CD4-positive, alpha-beta memory T cell (primary cell): ENCODE measurements at regions not wholly inside any gene's neighbourhood (a gene's known extent, or its start where the extent isn't known, plus 50 kb on each side); places are given as distances from the start of the nearest gene placed in this dataset.

Source experiments
- CTCF ChIA-PET: fragments of 350-600 bp; sonication (Branson Sonifier 250); formaldehyde crosslinking; loops from one replicate; lab custom pipeline; 2021; ENCODE audit warnings: inconsistent platforms; ENCODE audit not compliant: partially characterized antibody; lab: Charles Lee
- POLR2A ChIA-PET: fragments of 350-600 bp; sonication (Branson Sonifier 250); formaldehyde crosslinking; loops from one replicate; lab custom pipeline; 2021; ENCODE audit not compliant: partially characterized antibody; lab: Charles Lee
- DNase-seq, 5 donors: peaks; one replicate each; pipeline versions ENCODE4 v3.0.0 to v3.0.0-alpha.2; 2020 to 2022; ENCODE audit warnings: mixed read lengths in 1 of 5
- H3K27ac ChIP-seq: one replicate; pipeline ENCODE4 v1.7.0; 2013; ENCODE audit warnings: low read depth, low read length
- H3K27me3 ChIP-seq: 2 replicates; pipeline ENCODE4 v1.7.0; 2013; ENCODE audit warnings: mild to moderate bottlenecking, low read length, moderate library complexity; ENCODE audit not compliant: insufficient read depth
- H3K36me3 ChIP-seq: 2 replicates; pipeline ENCODE4 v1.7.0; 2013; ENCODE audit warnings: mild to moderate bottlenecking, low read length, moderate library complexity; ENCODE audit not compliant: insufficient read depth
- H3K4me1 ChIP-seq: 2 replicates; pipeline ENCODE4 v1.7.0; 2013; ENCODE audit warnings: mild to moderate bottlenecking, low read length, moderate library complexity; ENCODE audit not compliant: insufficient read depth
- H3K4me3 ChIP-seq, 2 donors: one replicate each; pipeline ENCODE4 v1.7.0; 2013; ENCODE audit warnings: low read length in 2 of 2, mild to moderate bottlenecking in 1 of 2
- H3K9me3 ChIP-seq, 2 donors: one replicate each; pipeline ENCODE4 v1.7.0; 2013; ENCODE audit warnings: low read length in 2 of 2, control low read depth in 1 of 2; ENCODE audit not compliant: control insufficient read depth in 1 of 2
- H3K27ac Mint-ChIP-seq, 7 donors: one replicate each; pipeline ENCODE4 v1.8.0; 2020 to 2021; ENCODE audit warnings: mixed read lengths in 7 of 7, mild to moderate bottlenecking in 6 of 7, inconsistent platforms in 3 of 7, moderate library complexity in 3 of 7
- H3K27me3 Mint-ChIP-seq, 2 donors: one replicate each; pipeline ENCODE4 v1.8.0; 2020 to 2021; ENCODE audit warnings: mixed read lengths in 2 of 2
- H3K36me3 Mint-ChIP-seq, 2 donors: one replicate each; pipeline ENCODE4 v1.8.0; 2020 to 2021; ENCODE audit warnings: mixed read lengths in 2 of 2, inconsistent platforms in 1 of 2, mild to moderate bottlenecking in 1 of 2
- H3K4me1 Mint-ChIP-seq, 4 donors: one replicate each; pipeline ENCODE4 v1.8.0; 2020 to 2021; ENCODE audit warnings: mixed read lengths in 4 of 4, mild to moderate bottlenecking in 1 of 4
- H3K4me3 Mint-ChIP-seq, 8 donors: one replicate each; pipeline ENCODE4 v1.8.0; 2020 to 2021; ENCODE audit warnings: mixed read lengths in 8 of 8, mild to moderate bottlenecking in 7 of 8, moderate library complexity in 6 of 8, inconsistent platforms in 3 of 8
- H3K9me3 Mint-ChIP-seq, 8 donors: one replicate each; pipeline ENCODE4 v1.8.0; 2020 to 2021; ENCODE audit warnings: mixed read lengths in 8 of 8, mild to moderate bottlenecking in 5 of 8, inconsistent platforms in 3 of 8, moderate library complexity in 1 of 8
- intact Hi-C: fragments of 100-400 bp; cut with micrococcal nuclease; formaldehyde crosslinking; loops from one replicate; pipeline ENCODE4 v1.15.1; 2023

DNA sequence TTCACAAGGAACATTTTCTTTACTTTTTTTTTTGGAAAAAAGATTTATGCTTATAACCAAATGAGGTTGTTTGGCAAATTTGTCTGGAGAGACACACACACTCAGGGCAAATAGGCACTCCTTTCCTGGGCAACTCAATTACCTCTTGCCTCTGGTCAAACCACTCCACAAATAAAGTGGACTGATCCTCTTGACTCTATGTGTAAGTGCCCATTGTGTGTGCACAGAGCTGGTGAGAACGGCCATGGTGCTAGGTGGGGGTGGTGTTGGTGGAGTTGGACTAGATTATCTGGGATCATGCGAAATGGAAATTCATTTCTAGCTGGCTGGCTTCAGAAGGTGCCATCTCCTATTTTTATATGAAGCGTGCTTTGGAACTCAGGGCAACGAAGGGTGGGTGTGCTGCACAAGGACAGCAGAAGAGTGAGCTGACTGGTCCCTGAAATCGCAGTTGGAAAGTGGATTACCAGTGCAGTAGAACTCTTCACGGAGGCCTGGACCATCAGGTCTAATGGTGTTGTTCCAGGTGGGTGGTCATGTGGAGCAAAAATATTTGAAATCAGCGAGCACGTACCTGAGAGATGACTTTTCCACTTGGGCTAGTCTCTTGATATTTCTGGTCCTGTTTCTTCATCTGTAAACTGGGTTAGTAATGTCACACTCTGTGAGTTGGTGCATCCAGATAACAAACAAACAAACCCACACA, 149.9 kb downstream of the RPIA start:
- Mint-ChIP-seq H3K4me1 (no peaks in the 10 kb centered on the region), H3K36me3 (no peaks in the 10 kb centered on the region), H3K9me3 (no peaks in the 10 kb centered on the region), H3K4me3 (no peak overlapping the region), H3K27me3 (peaks cover 11 to 18% of the 10 kb centered on the region in 2 donors), H3K27ac (no peak overlapping the region)
- DNase-seq = no peak
- Histone ChIP-seq H3K27ac (no peak overlapping the region), H3K36me3 (no peaks in the 10 kb centered on the region), H3K4me1 (no peaks in the 10 kb centered on the region), H3K9me3 (no peaks in the 10 kb centered on the region), H3K27me3 (no peaks in the 10 kb centered on the region), H3K4me3 (no peak overlapping the region)
- CTCF ChIA-PET = interaction anchor here (1.1 kb wide), 1 partner anchor 39 kb away, joined by 3 read pairs; no protein-coding TSS in a partner anchor
- intact Hi-C loops = no loop called here
- POLR2A ChIA-PET = no interaction called here

GRCh38 chr2:88842656-88843460, 151.4 kb downstream of the RPIA start:
- Histone ChIP-seq H3K4me3 (no peak overlapping the region), H3K36me3 (no peaks in the 10 kb centered on the region), H3K4me1 (no peaks in the 10 kb centered on the region), H3K27ac (no peak overlapping the region), H3K9me3 (no peaks in the 10 kb centered on the region), H3K27me3 (no peaks in the 10 kb centered on the region)
- Mint-ChIP-seq H3K27ac (no peak overlapping the region), H3K27me3 (peaks cover 17 to 18% of the 10 kb centered on the region in 2 donors), H3K36me3 (no peaks in the 10 kb centered on the region), H3K4me1 (no peaks in the 10 kb centered on the region), H3K9me3 (no peaks in the 10 kb centered on the region), H3K4me3 (no peak overlapping the region)
- ChIA-PET POLR2A (no interaction called here), CTCF (no interaction called here)
- no peak for DNase-seq
- intact Hi-C loops = no loop called here

- H3K4me3 ChIP-seq = no peak overlapping the region
- Mint-ChIP-seq H3K9me3 (no peaks in the 10 kb centered on the region), H3K27ac (no peak overlapping the region), H3K4me1 (no peaks in the 10 kb centered on the region), H3K27me3 (peaks cover 17% of the 10 kb centered on the region in 2 donors), H3K4me3 (no peak overlapping the region), H3K36me3 (no peaks in the 10 kb centered on the region)
- CTCF ChIA-PET = no interaction called here
- intact Hi-C loops = no loop called here
- H3K4me1 ChIP-seq = no peaks in the 10 kb centered on the region
- no peaks in the 10 kb centered on the region for H3K36me3 ChIP-seq
- no peaks in the 10 kb centered on the region for H3K9me3 ChIP-seq
- POLR2A ChIA-PET = no interaction called here
- no peak for DNase-seq
- H3K27ac ChIP-seq = no peak overlapping the region
- no peaks in the 10 kb centered on the region for H3K27me3 ChIP-seq
Measured at GRCh38 chr2:88843651-88844050, 152.2 kb downstream of the RPIA start.

DNA sequence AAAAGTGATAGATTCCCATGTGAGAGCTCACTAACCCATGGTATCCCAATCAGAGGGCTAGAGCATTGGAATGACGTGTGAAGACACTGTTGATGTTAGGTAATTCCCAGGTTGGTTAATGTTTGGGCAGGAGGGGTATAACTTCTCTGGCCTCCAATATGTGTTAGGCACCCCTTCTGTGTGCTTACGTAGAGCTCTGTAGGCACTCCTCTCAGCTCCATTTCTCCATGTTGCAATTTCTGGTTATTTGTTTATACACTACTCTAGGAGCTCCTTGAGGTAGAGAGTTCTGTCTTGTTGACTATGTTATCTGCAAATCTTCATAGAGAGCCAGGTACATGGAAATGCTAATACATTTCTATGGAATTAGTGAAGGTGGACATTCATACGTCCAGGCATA, 153.5 kb downstream of the RPIA start:
- no peak overlapping the region for H3K4me3 Mint-ChIP-seq
- Histone ChIP-seq H3K9me3 (no peaks in the 10 kb centered on the region), H3K4me1 (no peaks in the 10 kb centered on the region), H3K27ac (no peak overlapping the region), H3K36me3 (no peaks in the 10 kb centered on the region), H3K4me3 (no peak overlapping the region), H3K27me3 (no peaks in the 10 kb centered on the region)
- intact Hi-C loops = no loop called here
- ChIA-PET CTCF (interaction anchor here (1.1 kb wide), 1 partner anchor 35 kb away, joined by 3 read pairs; no protein-coding TSS in a partner anchor), POLR2A (no interaction called here)
- no peak overlapping the region for H3K27ac Mint-ChIP-seq
- peaks cover 0 to 2% (median 0%) of the 10 kb centered on the region in 8 donors for H3K9me3 Mint-ChIP-seq
- no peak for DNase-seq
- peaks cover 20 to 22% of the 10 kb centered on the region in 2 donors for H3K27me3 Mint-ChIP-seq
- no peaks in the 10 kb centered on the region for H3K4me1 Mint-ChIP-seq
- no peaks in the 10 kb centered on the region for H3K36me3 Mint-ChIP-seq

- Mint-ChIP-seq H3K9me3 (peaks cover 0 to 2% (median 0%) of the 10 kb centered on the region in 8 donors), H3K4me3 (no peak overlapping the region), H3K27me3 (peaks cover 21 to 24% of the 10 kb centered on the region in 2 donors), H3K4me1 (no peaks in the 10 kb centered on the region), H3K27ac (no peak overlapping the region), H3K36me3 (no peaks in the 10 kb centered on the region)
- H3K36me3 ChIP-seq = no peaks in the 10 kb centered on the region
- no peaks in the 10 kb centered on the region for H3K4me1 ChIP-seq
- H3K9me3 ChIP-seq = no peaks in the 10 kb centered on the region
- no peak overlapping the region for H3K27ac ChIP-seq
- H3K27me3 ChIP-seq = no peaks in the 10 kb centered on the region
- ChIA-PET CTCF (no interaction called here), POLR2A (no interaction called here)
- DNase-seq = no peak
- no peak overlapping the region for H3K4me3 ChIP-seq
- intact Hi-C loops = no loop called here
Measured at GRCh38 chr2:88845772-88846661, 154.5 kb downstream of the RPIA start.

GRCh38 chr2:88852753-88853402, 161.4 kb downstream of the RPIA start:
- DNase-seq = no peak

More at GRCh38 chr2:88852753-88853402, 161.4 kb downstream of the RPIA start:
- Histone ChIP-seq H3K4me3 (no peak overlapping the region), H3K9me3 (no peaks in the 10 kb centered on the region), H3K27me3 (no peaks in the 10 kb centered on the region), H3K27ac (no peak overlapping the region), H3K4me1 (no peaks in the 10 kb centered on the region), H3K36me3 (no peaks in the 10 kb centered on the region)
- Mint-ChIP-seq H3K27me3 (peaks cover 8 to 21% of the 10 kb centered on the region in 2 donors), H3K9me3 (peaks cover 0 to 2% (median 0%) of the 10 kb centered on the region in 8 donors), H3K4me1 (no peaks in the 10 kb centered on the region), H3K36me3 (no peaks in the 10 kb centered on the region), H3K27ac (no peak overlapping the region), H3K4me3 (no peak overlapping the region)
- intact Hi-C loops = no loop called here
- ChIA-PET CTCF (interaction anchor here (2.0 kb wide), 1 partner anchor 27 kb away, joined by 8 read pairs; no protein-coding TSS in a partner anchor), POLR2A (no interaction called here)
